HepG2 (cell line): ENCODE measurements at regions not wholly inside any gene's neighbourhood (a gene's known extent, or its start where the extent isn't known, plus 50 kb on each side); places are given as distances from the start of the nearest gene placed in this dataset.

ENCODE experiments used
- ATAC-seq: fragments of 200-7000 bp; cut with Tn5 transposase; 3 replicates; pipeline ENCODE4 v1.9.1; 2020; ENCODE audit warnings: mild to moderate bottlenecking, moderate library complexity
- BruUV-seq: library from RNA; stranded (reverse); fragments of 400-500 nt; replicated peaks from 2 replicates; lab custom pipeline; 2021; lab: Mats Ljungman, UMichigan
- CTCF ChIA-PET: fragments of 300-600 bp; formaldehyde crosslinking; extraction: SDS; loops from one replicate; lab custom pipeline; 2021; ENCODE audit warnings: low total read pairs, inconsistent platforms, low intra/inter-chr PET ratio; lab: Yijun Ruan, JAX
- POLR2A ChIA-PET: fragments of 350-600 bp; sonication (Branson Sonifier 250); formaldehyde crosslinking; loops from one replicate; lab custom pipeline; 2020; ENCODE audit warnings: antibody characterized with exemption, inconsistent platforms; lab: Yijun Ruan, JAX
- DNase-seq: peaks from one replicate; pipeline ENCODE4 v3.0.0-alpha.2; 2015; ENCODE audit warnings: low spot score
- FAIRE-seq: peaks from 3 replicates; lab custom pipeline; 2011; peaks lifted over from hg19 to GRCh38; lab: Jason Lieb, UNC
- H2AFZ ChIP-seq: one replicate; pipeline ENCODE4 v1.6.1; 2011; ENCODE audit warnings: low read length, inconsistent platforms
- H3K27ac ChIP-seq: fragments of 300-600 bp; 3 replicates; pipeline ENCODE4 v1.8.0; 2011; ENCODE audit warnings: mixed run types, mild to moderate bottlenecking, mixed read lengths, low read length, inconsistent platforms; ENCODE audit not compliant: insufficient read depth; ENCODE audit errors: extremely low read length
- H3K27me3 ChIP-seq, 2 experiments: fragments of 200-600 bp in 1 of 2; 2 replicates in 1 of 2; 3 replicates in 1 of 2; pipeline versions ENCODE4 v1.6.0 to v1.8.0; 2011; ENCODE audit warnings: low read length in 2 of 2, mild to moderate bottlenecking in 2 of 2, moderate library complexity in 2 of 2, inconsistent platforms in 1 of 2; ENCODE audit not compliant: insufficient read depth in 2 of 2, control insufficient read depth in 1 of 2
- H3K36me3 ChIP-seq, 2 experiments: fragments of 200-600 bp in 1 of 2; replicated peaks in 1 of 2; 2 replicates in 1 of 2; 3 replicates in 1 of 2; pipeline versions ENCODE4 v1.5.1 to v1.8.0; 2011; ENCODE audit warnings: low read length in 2 of 2, inconsistent platforms in 1 of 2; ENCODE audit not compliant: insufficient read depth in 2 of 2, control insufficient read depth in 1 of 2
- H3K4me1 ChIP-seq: 2 replicates; pipeline ENCODE4 v1.5.1; 2012; ENCODE audit warnings: low read length, inconsistent platforms; ENCODE audit not compliant: insufficient read depth
- H3K4me2 ChIP-seq: 2 replicates; pipeline ENCODE4 v1.6.0; 2011; ENCODE audit warnings: low read depth, low read length, inconsistent platforms
- H3K4me3 ChIP-seq, 3 experiments: fragments of 200-600 bp in 1 of 3; sonication (generic), shearing (Covaris generic) in 1 of 3; replicated peaks in 1 of 3; 2 replicates each; pipeline ENCODE4 v1.5.1; 2011 to 2016; ENCODE audit warnings: low read length in 3 of 3, inconsistent platforms in 2 of 3, low read depth in 2 of 3, mild to moderate bottlenecking in 2 of 3, control low read depth in 1 of 3, mixed read lengths in 1 of 3; ENCODE audit not compliant: insufficient read depth in 1 of 3
- H3K79me2 ChIP-seq: one replicate; pipeline ENCODE4 v1.6.1; 2011; ENCODE audit warnings: low read length, inconsistent platforms; ENCODE audit not compliant: insufficient read depth
- H3K9ac ChIP-seq: 2 replicates; pipeline ENCODE4 v1.6.0; 2011; ENCODE audit warnings: mild to moderate bottlenecking, low read depth, low read length, inconsistent platforms; ENCODE audit not compliant: insufficient read depth
- H3K9me3 ChIP-seq: 2 replicates; pipeline ENCODE4 v1.5.1; 2012; ENCODE audit warnings: mild to moderate bottlenecking, low read length
- H4K20me1 ChIP-seq: 2 replicates; pipeline ENCODE4 v1.6.0; 2011; ENCODE audit warnings: inconsistent platforms, mild to moderate bottlenecking, low read length, moderate library complexity; ENCODE audit not compliant: insufficient read depth
- AHR ChIP-seq: IDR thresholded peaks from 2 replicates; pipeline ENCODE4 v1.6.1; 2018; ENCODE audit warnings: missing genetic modification reagents, missing compliant biosample characterization
- CEBPG ChIP-seq: IDR thresholded peaks from 2 replicates; pipeline ENCODE4 v1.6.1; 2016
- EEA1 ChIP-seq: sonication (generic); formaldehyde crosslinking; IDR thresholded peaks from 2 replicates; pipeline ENCODE4 v1.5.1; 2020; ENCODE audit warnings: mild to moderate bottlenecking, missing genetic modification reagents, borderline replicate concordance
- FOXM1 ChIP-seq: sonication (generic); formaldehyde crosslinking; IDR thresholded peaks from 2 replicates; pipeline ENCODE4 v1.5.0; 2020; ENCODE audit warnings: missing genetic modification reagents
- KLF16 ChIP-seq, 2 experiments: sonication (generic) in 1 of 2; formaldehyde crosslinking in 1 of 2; IDR thresholded peaks; 2 replicates each; pipeline versions ENCODE4 v1.6.1 to v1.8.0; 2016 to 2023; ENCODE audit warnings: missing genetic modification reagents in 2 of 2, missing compliant biosample characterization in 1 of 2
- MIER2 ChIP-seq: IDR thresholded peaks from 2 replicates; pipeline ENCODE4 v1.6.1; 2016; ENCODE audit warnings: missing biosample characterization, missing genetic modification reagents
- PCBP1 ChIP-seq: fragments of 200-400 bp; formaldehyde crosslinking; IDR thresholded peaks from 2 replicates; pipeline ENCODE4 v1.6.1; 2017; ENCODE audit warnings: mild to moderate bottlenecking, low read depth, low read length, borderline replicate concordance
- TSC22D2 ChIP-seq: sonication (generic); formaldehyde crosslinking; IDR thresholded peaks from 2 replicates; pipeline ENCODE4 v1.5.1; 2020; ENCODE audit warnings: missing genetic modification reagents, mild to moderate bottlenecking, borderline replicate concordance
- ZFP82 ChIP-seq: sonication (generic); formaldehyde crosslinking; IDR thresholded peaks from 2 replicates; pipeline ENCODE4 v1.5.1; 2020; ENCODE audit warnings: mild to moderate bottlenecking, missing genetic modification reagents, borderline replicate concordance
- ZNF432 ChIP-seq: sonication (generic); formaldehyde crosslinking; IDR thresholded peaks from 2 replicates; pipeline ENCODE4 v1.5.0; 2020; ENCODE audit warnings: missing genetic modification reagents, mild to moderate bottlenecking, borderline replicate concordance
- ZNF441 ChIP-seq: sonication (generic); formaldehyde crosslinking; IDR thresholded peaks from 2 replicates; pipeline ENCODE4 v1.7.0; 2021; ENCODE audit warnings: missing genetic modification reagents, borderline replicate concordance
- ZNF510 ChIP-seq: sonication (generic); formaldehyde crosslinking; IDR thresholded peaks from 2 replicates; pipeline ENCODE4 v1.4.0; 2020; ENCODE audit warnings: low read depth, mild to moderate bottlenecking, missing genetic modification reagents
- WGBS: methylation state at CpG from one replicate; pipeline ENCODE4 v1.1.6; 2017; ENCODE audit warnings: low lambda C conversion rate; 5-methylcytosine and 5-hydroxymethylcytosine counted together
- in situ Hi-C: cut with HindIII; loops from 2 replicates; pipeline ENCODE4 v1.10.0; 2017; ENCODE audit warnings: low pct_unique_long_range_greater_than_20kb; ENCODE audit not compliant: extremely low pct_ligation_motif_present
- intact Hi-C: fragments of 100-400 bp; cut with micrococcal nuclease; formaldehyde crosslinking; loops from one replicate; pipeline ENCODE4 v1.10.0; 2022; ENCODE audit not compliant: unreplicated experiment
- TF ChIP-seq, protein P1 (sequence below): IDR thresholded peaks from 2 replicates; pipeline ENCODE4 v1.6.1; 2016
- TF ChIP-seq, protein P2 (sequence below): fragments of 450-650 bp; IDR thresholded peaks from 2 replicates; pipeline ENCODE4 v1.6.1; 2017; ENCODE audit warnings: mild to moderate bottlenecking

DNA sequence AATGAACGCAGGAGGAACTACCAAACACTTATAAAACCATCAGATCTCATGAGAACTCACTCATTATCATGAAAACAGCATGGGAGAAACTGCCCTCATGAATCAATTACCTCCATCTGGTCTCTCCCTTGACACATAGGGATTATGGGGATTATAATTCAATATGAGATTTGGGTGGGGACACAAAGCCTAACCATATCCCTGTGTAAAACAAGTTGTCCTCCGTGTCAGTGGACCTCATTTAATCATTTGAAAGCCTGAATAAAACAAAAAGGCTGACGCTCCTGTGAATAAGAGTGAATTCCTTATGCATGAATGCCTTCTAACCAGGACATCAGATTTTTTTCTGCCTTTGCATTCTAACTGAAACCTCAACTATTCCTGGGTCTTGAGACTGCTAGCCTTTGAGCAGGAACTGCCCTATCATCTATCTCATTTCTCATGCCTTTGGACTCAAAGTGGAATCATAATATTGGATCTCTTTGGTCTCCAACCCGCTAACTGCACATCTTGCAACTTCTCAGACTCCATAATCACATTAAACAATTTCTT is 648.8 kb downstream of the ADGRL2 start (continued):
- TF ChIP-seq ZNF510 (CRISPR knock-in tag) = no peak

DNA sequence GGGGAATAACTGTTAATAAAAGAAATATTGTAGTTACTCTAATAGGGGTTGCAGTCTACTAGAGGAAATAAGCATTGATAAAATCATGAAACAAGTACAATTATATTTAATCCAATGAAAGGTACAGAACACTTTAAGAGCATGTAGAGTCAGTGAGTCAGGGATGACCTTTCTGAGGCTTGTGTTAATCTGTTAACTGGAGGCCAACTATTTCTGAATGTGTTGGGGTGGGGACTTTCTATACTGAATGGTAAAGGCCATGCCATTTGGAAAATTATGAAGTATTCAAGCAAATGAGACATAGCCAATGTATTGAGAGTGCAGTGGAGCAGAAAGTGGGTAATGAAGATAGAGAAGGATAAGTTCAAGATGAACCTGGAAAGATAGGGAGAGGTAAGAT is 646.2 kb downstream of the ADGRL2 start:
- intact Hi-C loops (no loop called here), in situ Hi-C loops (no loop called here)
- no peak overlapping the region for H3K27ac ChIP-seq
- H3K36me3 ChIP-seq = no peaks in the 10 kb centered on the region
- no peaks in the 10 kb centered on the region for H3K4me1 ChIP-seq
- no peak overlapping the region for H2AFZ ChIP-seq
- no peak overlapping the region for H3K9ac ChIP-seq
- no peak overlapping the region for H3K4me2 ChIP-seq
- peaks cover 63% of the 10 kb centered on the region for H3K9me3 ChIP-seq
- no TSS peak for BruUV-seq
- no peak overlapping the region for H3K4me3 ChIP-seq
- ATAC-seq = no peak
- POLR2A ChIA-PET = no interaction called here
- no peak for FAIRE-seq
- TF ChIP-seq ZNF432 (CRISPR knock-in tag) = no peak
- TF ChIP-seq ZNF441 = no peak
- TF ChIP-seq ZFP82 (CRISPR knock-in tag) = no peak
- TF ChIP-seq FOXM1 (CRISPR knock-in tag) = no peak
- TF ChIP-seq CEBPG (CRISPR knock-in tag) = no peak
- TF ChIP-seq, all 625 proteins: peak for 0
- Histone ChIP-seq H4K20me1 (no peaks in the 10 kb centered on the region), H3K27me3 (no peaks in the 10 kb centered on the region), H3K79me2 (no peaks in the 10 kb centered on the region)
- no peak for DNase-seq
- CTCF ChIA-PET = no interaction called here

DNA sequence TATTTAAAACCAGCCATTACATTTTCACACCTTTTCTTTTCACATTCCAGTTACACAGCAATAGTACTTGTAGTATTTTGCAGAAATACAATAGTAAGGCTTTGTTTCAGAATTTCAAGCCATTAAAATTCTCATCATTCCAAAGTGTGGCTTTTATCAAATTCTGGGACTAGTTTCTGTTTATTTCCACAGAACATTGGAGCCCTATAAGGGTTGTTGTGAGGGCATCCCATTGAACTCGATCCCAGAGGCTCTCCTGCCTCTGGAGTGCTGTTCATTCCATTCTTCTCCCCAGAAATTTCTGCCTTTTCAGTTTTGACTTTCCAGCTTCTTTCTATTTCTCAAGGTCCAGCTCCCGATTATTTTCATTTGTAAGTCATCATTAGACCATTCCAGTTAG is 645.5 kb downstream of the ADGRL2 start:
- Histone ChIP-seq H3K27ac (no peak overlapping the region), H3K9me3 (peaks cover 63% of the 10 kb centered on the region), H3K4me3 (no peak overlapping the region), H3K4me2 (no peak overlapping the region), H3K4me1 (no peaks in the 10 kb centered on the region), H2AFZ (no peak overlapping the region), H4K20me1 (no peaks in the 10 kb centered on the region), H3K27me3 (no peaks in the 10 kb centered on the region), H3K79me2 (no peaks in the 10 kb centered on the region), H3K9ac (no peak overlapping the region), H3K36me3 (no peaks in the 10 kb centered on the region)
- in situ Hi-C loops (no loop called here), intact Hi-C loops (no loop called here)
- POLR2A ChIA-PET = no interaction called here
- no peak for DNase-seq
- 0% methylated on average over 2 of the region's 2 CpGs for whole genome bisulfite sequencing
- no TSS peak for BruUV-seq
- ATAC-seq = no peak
- CTCF ChIA-PET = no interaction called here
- no peak for FAIRE-seq
- TF ChIP-seq, protein P1, sequence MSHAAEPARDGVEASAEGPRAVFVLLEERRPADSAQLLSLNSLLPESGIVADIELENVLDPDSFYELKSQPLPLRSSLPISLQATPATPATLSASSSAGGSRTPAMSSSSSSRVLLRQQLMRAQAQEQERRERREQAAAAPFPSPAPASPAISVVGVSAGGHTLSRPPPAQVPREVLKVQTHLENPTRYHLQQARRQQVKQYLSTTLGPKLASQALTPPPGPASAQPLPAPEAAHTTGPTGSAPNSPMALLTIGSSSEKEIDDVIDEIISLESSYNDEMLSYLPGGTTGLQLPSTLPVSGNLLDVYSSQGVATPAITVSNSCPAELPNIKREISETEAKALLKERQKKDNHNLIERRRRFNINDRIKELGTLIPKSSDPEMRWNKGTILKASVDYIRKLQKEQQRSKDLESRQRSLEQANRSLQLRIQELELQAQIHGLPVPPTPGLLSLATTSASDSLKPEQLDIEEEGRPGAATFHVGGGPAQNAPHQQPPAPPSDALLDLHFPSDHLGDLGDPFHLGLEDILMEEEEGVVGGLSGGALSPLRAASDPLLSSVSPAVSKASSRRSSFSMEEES (CRISPR knock-in tag) = no peak
- no peak for TF ChIP-seq EEA1
- TF ChIP-seq, protein P2, sequence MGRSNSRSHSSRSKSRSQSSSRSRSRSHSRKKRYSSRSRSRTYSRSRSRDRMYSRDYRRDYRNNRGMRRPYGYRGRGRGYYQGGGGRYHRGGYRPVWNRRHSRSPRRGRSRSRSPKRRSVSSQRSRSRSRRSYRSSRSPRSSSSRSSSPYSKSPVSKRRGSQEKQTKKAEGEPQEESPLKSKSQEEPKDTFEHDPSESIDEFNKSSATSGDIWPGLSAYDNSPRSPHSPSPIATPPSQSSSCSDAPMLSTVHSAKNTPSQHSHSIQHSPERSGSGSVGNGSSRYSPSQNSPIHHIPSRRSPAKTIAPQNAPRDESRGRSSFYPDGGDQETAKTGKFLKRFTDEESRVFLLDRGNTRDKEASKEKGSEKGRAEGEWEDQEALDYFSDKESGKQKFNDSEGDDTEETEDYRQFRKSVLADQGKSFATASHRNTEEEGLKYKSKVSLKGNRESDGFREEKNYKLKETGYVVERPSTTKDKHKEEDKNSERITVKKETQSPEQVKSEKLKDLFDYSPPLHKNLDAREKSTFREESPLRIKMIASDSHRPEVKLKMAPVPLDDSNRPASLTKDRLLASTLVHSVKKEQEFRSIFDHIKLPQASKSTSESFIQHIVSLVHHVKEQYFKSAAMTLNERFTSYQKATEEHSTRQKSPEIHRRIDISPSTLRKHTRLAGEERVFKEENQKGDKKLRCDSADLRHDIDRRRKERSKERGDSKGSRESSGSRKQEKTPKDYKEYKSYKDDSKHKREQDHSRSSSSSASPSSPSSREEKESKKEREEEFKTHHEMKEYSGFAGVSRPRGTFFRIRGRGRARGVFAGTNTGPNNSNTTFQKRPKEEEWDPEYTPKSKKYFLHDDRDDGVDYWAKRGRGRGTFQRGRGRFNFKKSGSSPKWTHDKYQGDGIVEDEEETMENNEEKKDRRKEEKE = no peak
- TF ChIP-seq TSC22D2 (CRISPR knock-in tag) = no peak
- TF ChIP-seq MIER2 (CRISPR knock-in tag) = no peak
- TF ChIP-seq PCBP1 = no peak
- TF ChIP-seq AHR (CRISPR knock-in tag) = no peak
- no peak for TF ChIP-seq FOXM1 (CRISPR knock-in tag)
- no peak for TF ChIP-seq KLF16 (CRISPR knock-in tag; IDR thresholded peaks at IDR 0.05)
